Kidney (tissue), 13 donors: ENCODE measurements at regions not wholly inside any gene's neighbourhood (a gene's known extent, or its start where the extent isn't known, plus 50 kb on each side); places are given as distances from the start of the nearest gene placed in this dataset.

Source experiments
- DNase-seq, 5 donors: peaks; one replicate each; pipeline ENCODE4 v3.0.0-alpha.2; 2013 to 2020
- FAIRE-seq: peaks from 2 replicates; lab custom pipeline; 2012; peaks lifted over from hg19 to GRCh38; lab: Jason Lieb, UNC
- H3K27ac ChIP-seq, 2 donors: one replicate each; pipeline ENCODE4 v1.7.0; 2013; ENCODE audit warnings: low read depth in 2 of 2, low read length in 2 of 2, inconsistent platforms in 1 of 2
- H3K27me3 ChIP-seq: one replicate; pipeline ENCODE4 v1.7.1; 2013; ENCODE audit warnings: low read length, inconsistent platforms; ENCODE audit not compliant: control insufficient read depth, insufficient read depth
- H3K36me3 ChIP-seq, 3 donors: one replicate each; pipeline versions ENCODE4 v1.7.0 to v1.7.1; 2013; ENCODE audit warnings: low read length in 3 of 3, control low read depth in 1 of 3, inconsistent platforms in 1 of 3; ENCODE audit not compliant: insufficient read depth in 3 of 3, control insufficient read depth in 2 of 3
- H3K4me1 ChIP-seq, 3 donors: one replicate each; pipeline versions ENCODE4 v1.7.0 to v1.7.1; 2013; ENCODE audit warnings: low read length in 3 of 3, inconsistent platforms in 1 of 3, low read depth in 1 of 3; ENCODE audit not compliant: control insufficient read depth in 2 of 3, insufficient read depth in 2 of 3
- H3K4me3 ChIP-seq, 3 donors: one replicate each; pipeline versions ENCODE4 v1.7.0 to v1.8.1; 2013; ENCODE audit warnings: low read length in 3 of 3, control low read depth in 1 of 3, inconsistent platforms in 1 of 3
- H3K9ac ChIP-seq, 3 donors: one replicate each; pipeline versions ENCODE4 v1.7.0 to v1.7.1; 2013; ENCODE audit warnings: low read length in 3 of 3, control low read depth in 1 of 3, inconsistent platforms in 1 of 3
- H3K9me3 ChIP-seq, 3 donors: one replicate each; pipeline versions ENCODE4 v1.7.0 to v1.7.1; 2013; ENCODE audit warnings: low read length in 3 of 3, control low read depth in 1 of 3, inconsistent platforms in 1 of 3; ENCODE audit not compliant: control insufficient read depth in 2 of 3, insufficient read depth in 1 of 3
- CTCF ChIP-seq: IDR thresholded peaks from 3 replicates; pipeline ENCODE4 v1.5.1; 2012; ENCODE audit warnings: mild to moderate bottlenecking, moderate library complexity, borderline replicate concordance; ENCODE audit not compliant: insufficient read depth; ENCODE audit errors: extremely low read depth
- intact Hi-C: fragments of 100-400 bp; cut with DNase I; formaldehyde crosslinking; loops from one replicate; pipeline ENCODE4 v1.11.1; 2022
- donor health status: control.
- donor health status: control.
- donor health status: control.
- donor health status: control.
- donor health status: control.
- donor health status: DM: yes; HTN: yes; CAD: no.
- donor health status: Normal renal cell carcinoma (clear cell type).

DNA sequence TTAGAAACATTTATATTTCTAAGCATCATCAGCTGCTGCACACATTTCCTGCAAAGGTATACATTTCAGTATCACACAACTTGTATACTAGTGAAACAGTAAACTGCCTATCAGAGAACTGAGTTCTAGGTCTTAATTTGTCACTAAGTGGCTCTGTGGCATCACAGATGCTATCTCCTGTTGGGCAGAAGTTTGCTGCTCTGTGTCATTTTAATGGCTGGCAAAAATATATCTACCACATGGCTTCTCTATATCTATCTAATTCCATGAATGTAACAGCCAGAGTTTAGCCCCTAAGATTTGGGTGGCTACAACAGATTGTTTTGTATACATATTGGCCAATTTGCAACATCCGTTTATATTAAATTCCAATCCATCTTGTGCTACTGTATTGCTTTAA, 1231.9 kb upstream of the C9orf72 start:
- Histone ChIP-seq H3K27me3 (no peaks in the 10 kb centered on the region), H3K4me3 (no peak overlapping the region), H3K9ac (no peak overlapping the region), H3K36me3 (no peaks in the 10 kb centered on the region), H3K4me1 (no peaks in the 10 kb centered on the region), H3K27ac (no peak overlapping the region), H3K9me3 (no peaks in the 10 kb centered on the region)
- DNase-seq (no peak), FAIRE-seq (no peak)
- intact Hi-C loops = no loop called here
- no peak for TF ChIP-seq CTCF

DNA sequence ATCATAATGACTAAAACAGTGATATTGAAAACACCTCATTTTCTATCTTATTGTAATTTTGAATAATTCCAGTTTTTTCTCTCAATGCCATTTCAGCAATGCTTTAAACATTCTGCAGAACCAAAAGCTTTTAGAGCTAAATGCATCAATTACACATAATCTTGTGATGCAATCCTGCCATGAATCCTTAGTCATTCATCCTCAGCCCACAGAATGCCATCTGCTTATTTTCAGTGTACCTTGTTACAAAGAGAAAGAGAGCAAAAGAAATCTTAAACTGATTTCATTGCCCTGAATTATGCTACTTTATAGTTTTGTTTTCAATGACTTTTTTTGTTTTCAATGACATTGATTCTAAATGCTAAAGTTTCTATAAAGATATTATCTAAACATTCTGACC, 1234.8 kb upstream of the C9orf72 start:
- Histone ChIP-seq H3K27me3 (no peaks in the 10 kb centered on the region), H3K4me3 (no peak overlapping the region), H3K27ac (no peak overlapping the region), H3K9ac (no peak overlapping the region), H3K36me3 (no peaks in the 10 kb centered on the region), H3K9me3 (no peaks in the 10 kb centered on the region), H3K4me1 (no peaks in the 10 kb centered on the region)
- intact Hi-C loops = no loop called here
- DNase-seq (no peak), FAIRE-seq (no peak)
- TF ChIP-seq CTCF = no peak

DNA sequence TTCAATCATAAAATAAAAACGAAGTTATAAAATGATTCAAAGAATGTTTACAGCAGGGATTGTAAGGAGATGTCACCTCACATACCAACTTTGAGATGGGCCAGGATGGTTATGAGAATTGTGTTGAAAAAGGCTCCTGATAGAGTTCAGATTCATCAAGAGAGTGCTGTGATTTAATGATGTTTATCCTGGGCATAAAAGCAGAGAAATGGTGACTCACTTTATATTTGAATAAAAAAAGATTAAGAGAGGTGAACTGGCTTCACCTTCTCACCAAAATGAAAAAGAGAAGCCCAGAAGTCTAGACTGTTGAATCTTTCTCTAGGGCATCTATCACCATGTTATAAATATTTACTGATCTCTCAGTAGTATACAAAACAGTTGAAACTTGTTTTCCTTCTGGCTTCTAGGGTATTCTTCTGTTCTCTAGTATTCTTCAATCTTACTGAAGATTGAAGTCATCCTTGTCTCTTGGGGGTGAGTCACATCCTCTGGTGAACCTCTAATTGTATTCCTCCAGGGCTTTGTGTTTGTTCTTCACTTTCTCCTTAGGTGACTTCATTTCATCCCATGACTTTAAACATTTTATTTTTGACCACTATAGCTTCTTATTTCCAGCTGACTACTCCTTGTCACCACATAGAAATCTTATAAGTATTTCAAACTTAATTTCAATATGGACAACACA, 1237.3 kb upstream of the C9orf72 start:
- no peak for TF ChIP-seq CTCF
- no peak for DNase-seq
- Histone ChIP-seq H3K27ac (no peak overlapping the region), H3K9me3 (no peaks in the 10 kb centered on the region), H3K36me3 (no peaks in the 10 kb centered on the region), H3K9ac (no peak overlapping the region), H3K4me3 (no peak overlapping the region), H3K4me1 (no peaks in the 10 kb centered on the region), H3K27me3 (no peaks in the 10 kb centered on the region)
- intact Hi-C loops = no loop called here
- no peak for FAIRE-seq

- Histone ChIP-seq H3K4me1 (no peaks in the 10 kb centered on the region), H3K36me3 (no peaks in the 10 kb centered on the region), H3K9ac (no peak overlapping the region), H3K9me3 (no peaks in the 10 kb centered on the region), H3K27me3 (no peaks in the 10 kb centered on the region), H3K4me3 (no peak overlapping the region), H3K27ac (no peak overlapping the region)
- intact Hi-C loops = no loop called here
- FAIRE-seq (no peak), DNase-seq (no peak)
- no peak for TF ChIP-seq CTCF
These were observed 1247.5 kb upstream of the C9orf72 start for GRCh38 chr9:28820741-28821140.
